ENCODE measurements at regions not wholly inside any gene's neighbourhood (a gene's known extent, or its start where the extent isn't known, plus 50 kb on each side); places are given as distances from the start of the nearest gene placed in this dataset.

- no peaks in the 10 kb centered on the region for H3K36me3 Mint-ChIP-seq
- H3K9me3 Mint-ChIP-seq = peaks cover 0 to 2% (median 0%) of the 10 kb centered on the region in 3 donors
- no peak overlapping the region for H3K4me3 Mint-ChIP-seq
These were observed 64.9 kb upstream of the F3 start for GRCh38 chr1:94606471-94606870.

GRCh38 chr1:94603663-94604062 is 62.1 kb upstream of the F3 start:
- no peak overlapping the region for H3K4me3 Mint-ChIP-seq
- peaks cover 13% of the 10 kb centered on the region for H3K27me3 Mint-ChIP-seq
- no peaks in the 10 kb centered on the region for H3K36me3 Mint-ChIP-seq
- H3K9me3 Mint-ChIP-seq = peaks cover 0 to 2% (median 0%) of the 10 kb centered on the region in 3 donors
- H3K27ac Mint-ChIP-seq = no peak overlapping the region
- H3K4me1 Mint-ChIP-seq = peaks cover 0 to 8% (median 0%) of the 10 kb centered on the region in 3 donors

More at GRCh38 chr1:94606471-94606870, 64.9 kb upstream of the F3 start:
- Mint-ChIP-seq H3K27ac (no peak overlapping the region), H3K27me3 (peaks cover 4% of the 10 kb centered on the region), H3K4me1 (peaks cover 0 to 8% (median 0%) of the 10 kb centered on the region in 3 donors)

GRCh38 chr1:94602802-94603625 is 61.5 kb upstream of the F3 start:
- H3K27ac Mint-ChIP-seq = no peak overlapping the region
- no peak overlapping the region for H3K4me3 Mint-ChIP-seq
- H3K36me3 Mint-ChIP-seq = no peaks in the 10 kb centered on the region
- peaks cover 0 to 1% (median 0%) of the 10 kb centered on the region in 3 donors for H3K9me3 Mint-ChIP-seq
- peaks cover 0 to 8% (median 0%) of the 10 kb centered on the region in 3 donors for H3K4me1 Mint-ChIP-seq
- H3K27me3 Mint-ChIP-seq = peaks cover 13% of the 10 kb centered on the region

GRCh38 chr1:94602316-94602715 is 60.8 kb upstream of the F3 start:
- H3K27ac Mint-ChIP-seq = no peak overlapping the region
- H3K4me3 Mint-ChIP-seq = no peak overlapping the region
- no peaks in the 10 kb centered on the region for H3K36me3 Mint-ChIP-seq
- H3K27me3 Mint-ChIP-seq = peaks cover 13% of the 10 kb centered on the region
- peaks cover 0 to 8% (median 0%) of the 10 kb centered on the region in 3 donors for H3K4me1 Mint-ChIP-seq
- no peaks in the 10 kb centered on the region for H3K9me3 Mint-ChIP-seq

GRCh38 chr1:94600556-94600955 is 59.0 kb upstream of the F3 start:
- Mint-ChIP-seq H3K4me1 (peaks cover 0 to 8% (median 0%) of the 10 kb centered on the region in 3 donors), H3K27ac (no peak overlapping the region), H3K4me3 (no peak overlapping the region), H3K27me3 (peaks cover 13% of the 10 kb centered on the region), H3K9me3 (no peaks in the 10 kb centered on the region), H3K36me3 (no peaks in the 10 kb centered on the region)

- Mint-ChIP-seq H3K27me3 (peaks cover 13% of the 10 kb centered on the region), H3K27ac (no peak overlapping the region), H3K9me3 (no peaks in the 10 kb centered on the region), H3K4me3 (no peak overlapping the region), H3K4me1 (peaks cover 0 to 8% (median 0%) of the 10 kb centered on the region in 3 donors), H3K36me3 (no peaks in the 10 kb centered on the region)
These were observed 57.7 kb upstream of the F3 start for GRCh38 chr1:94599095-94599813.

GRCh38 chr1:94597701-94598100 is 56.1 kb upstream of the F3 start:
- Mint-ChIP-seq H3K9me3 (no peaks in the 10 kb centered on the region), H3K27me3 (peaks cover 9% of the 10 kb centered on the region), H3K27ac (no peak overlapping the region), H3K4me3 (no peak overlapping the region), H3K4me1 (peaks cover 0 to 8% (median 0%) of the 10 kb centered on the region in 3 donors), H3K36me3 (no peaks in the 10 kb centered on the region)

GRCh38 chr1:94596260-94596659 is 54.7 kb upstream of the F3 start:
- H3K36me3 Mint-ChIP-seq = no peaks in the 10 kb centered on the region
- no peak overlapping the region for H3K27ac Mint-ChIP-seq
- H3K4me1 Mint-ChIP-seq = no peaks in the 10 kb centered on the region
- H3K9me3 Mint-ChIP-seq = no peaks in the 10 kb centered on the region
- peaks cover 9% of the 10 kb centered on the region for H3K27me3 Mint-ChIP-seq
- H3K4me3 Mint-ChIP-seq = no peak overlapping the region

GRCh38 chr1:94595658-94596057 is 54.1 kb upstream of the F3 start:
- no peaks in the 10 kb centered on the region for H3K9me3 Mint-ChIP-seq
- no peaks in the 10 kb centered on the region for H3K4me1 Mint-ChIP-seq
- H3K27ac Mint-ChIP-seq = no peak overlapping the region
- no peak overlapping the region for H3K4me3 Mint-ChIP-seq
- no peaks in the 10 kb centered on the region for H3K36me3 Mint-ChIP-seq
- peaks cover 8% of the 10 kb centered on the region for H3K27me3 Mint-ChIP-seq

- H3K4me3 Mint-ChIP-seq = no peak overlapping the region
- H3K9me3 Mint-ChIP-seq = no peaks in the 10 kb centered on the region
- H3K4me1 Mint-ChIP-seq = no peaks in the 10 kb centered on the region
- H3K27me3 Mint-ChIP-seq = peaks cover 2% of the 10 kb centered on the region
- no peak overlapping the region for H3K27ac Mint-ChIP-seq
- H3K36me3 Mint-ChIP-seq = no peaks in the 10 kb centered on the region
These were observed 52.1 kb upstream of the F3 start for GRCh38 chr1:94593611-94594010.

GRCh38 chr1:94592571-94592920 is 51.0 kb upstream of the F3 start:
- no peaks in the 10 kb centered on the region for H3K4me1 Mint-ChIP-seq
- peaks cover 2% of the 10 kb centered on the region for H3K27me3 Mint-ChIP-seq

GRCh38 chr1:94591823-94592570 is 50.4 kb upstream of the F3 start:
- H3K36me3 Mint-ChIP-seq = no peaks in the 10 kb centered on the region
- no peaks in the 10 kb centered on the region for H3K9me3 Mint-ChIP-seq
- H3K4me3 Mint-ChIP-seq = no peak overlapping the region
- no peaks in the 10 kb centered on the region for H3K4me1 Mint-ChIP-seq
- H3K27ac Mint-ChIP-seq = no peak overlapping the region
- H3K27me3 Mint-ChIP-seq = peaks cover 6% of the 10 kb centered on the region

More at GRCh38 chr1:94592571-94592920, 51.0 kb upstream of the F3 start:
- no peak overlapping the region for H3K4me3 Mint-ChIP-seq
- no peak overlapping the region for H3K27ac Mint-ChIP-seq
- no peaks in the 10 kb centered on the region for H3K36me3 Mint-ChIP-seq
- H3K9me3 Mint-ChIP-seq = no peaks in the 10 kb centered on the region

Data from IgD-negative memory B cell (primary cell).